CD14-positive monocyte (primary cell): ENCODE measurements at regions not wholly inside any gene's neighbourhood (a gene's known extent, or its start where the extent isn't known, plus 50 kb on each side); places are given as distances from the start of the nearest gene placed in this dataset.

ENCODE experiments used
- DNase-seq, 3 donors: peaks; one replicate each; pipeline ENCODE4 v3.0.0-alpha.2; 2011 to 2022
- H2AFZ ChIP-seq: 2 replicates; pipeline ENCODE4 v1.6.0; 2012; ENCODE audit warnings: mild to moderate bottlenecking, low read depth, low read length, inconsistent platforms; ENCODE audit not compliant: insufficient read depth, poor library complexity, severe bottlenecking
- H3K27ac ChIP-seq, 2 donors: 1 replicate in 1 of 2; 2 replicates in 1 of 2; pipeline ENCODE4 v1.5.1; 2012 to 2013; ENCODE audit warnings: low read length in 2 of 2, control low read depth in 1 of 2, inconsistent platforms in 1 of 2, low read depth in 1 of 2, mild to moderate bottlenecking in 1 of 2
- H3K27me3 ChIP-seq, 2 donors: one replicate each; pipeline versions ENCODE4 v1.6.0 to v1.6.1; 2011 to 2013; ENCODE audit warnings: low read length in 2 of 2; ENCODE audit not compliant: control insufficient read depth in 2 of 2, insufficient read depth in 2 of 2
- H3K36me3 ChIP-seq, 2 donors: replicated peaks in 1 of 2; 1 replicate in 1 of 2; 2 replicates in 1 of 2; pipeline versions ENCODE4 v1.5.1 to v1.6.1; 2012 to 2013; ENCODE audit warnings: low read length in 2 of 2, control low read depth in 1 of 2, inconsistent platforms in 1 of 2, mild to moderate bottlenecking in 1 of 2; ENCODE audit not compliant: insufficient read depth in 2 of 2, control insufficient read depth in 1 of 2
- H3K4me1 ChIP-seq, 2 donors: 1 replicate in 1 of 2; 2 replicates in 1 of 2; pipeline versions ENCODE4 v1.5.1 to v1.6.1; 2012 to 2013; ENCODE audit warnings: low read length in 2 of 2, control low read depth in 1 of 2, inconsistent platforms in 1 of 2, mild to moderate bottlenecking in 1 of 2, moderate library complexity in 1 of 2; ENCODE audit not compliant: insufficient read depth in 2 of 2, control insufficient read depth in 1 of 2
- H3K4me2 ChIP-seq: replicated peaks from 2 replicates; pipeline ENCODE3; 2012; ENCODE audit warnings: low read length, moderate library complexity, mild to moderate bottlenecking; ENCODE audit not compliant: poor library complexity, severe bottlenecking; ENCODE audit errors: extremely low read depth
- H3K4me3 ChIP-seq, 3 experiments: fragments of 200-600 bp in 1 of 3; sonication (generic) in 1 of 3; replicated peaks in 1 of 3; 1 replicate in 2 of 3; 2 replicates in 1 of 3; pipeline ENCODE4 v1.5.1; 2011 to 2013; ENCODE audit warnings: low read length in 3 of 3, mild to moderate bottlenecking in 3 of 3, control low read depth in 2 of 3, low read depth in 2 of 3, inconsistent platforms in 1 of 3, moderate library complexity in 1 of 3
- H3K79me2 ChIP-seq: 2 replicates; pipeline ENCODE4 v1.6.0; 2012; ENCODE audit warnings: mild to moderate bottlenecking, control low read depth, inconsistent platforms, low read length, moderate library complexity; ENCODE audit not compliant: insufficient read depth
- H3K9ac ChIP-seq: 2 replicates; pipeline ENCODE4 v1.6.0; 2017; ENCODE audit warnings: low read length, mild to moderate bottlenecking; ENCODE audit not compliant: insufficient read depth, poor library complexity, severe bottlenecking
- H3K9me3 ChIP-seq, 2 donors: replicated peaks in 1 of 2; 1 replicate in 1 of 2; 2 replicates in 1 of 2; pipeline versions ENCODE4 v1.5.1 to v1.6.1; 2012 to 2013; ENCODE audit warnings: low read length in 2 of 2, control low read depth in 1 of 2; ENCODE audit not compliant: control insufficient read depth in 1 of 2, insufficient read depth in 1 of 2
- H4K20me1 ChIP-seq: 2 replicates; pipeline ENCODE4 v1.6.0; 2012; ENCODE audit warnings: mild to moderate bottlenecking, low read length, control low read depth, moderate library complexity; ENCODE audit not compliant: insufficient read depth
- H3K27ac Mint-ChIP-seq, 7 donors: one replicate each; pipeline ENCODE4 v1.8.0; 2020; ENCODE audit warnings: mild to moderate bottlenecking in 7 of 7, mixed read lengths in 7 of 7, moderate library complexity in 6 of 7, inconsistent platforms in 2 of 7
- H3K27me3 Mint-ChIP-seq, 3 donors: one replicate each; pipeline ENCODE4 v1.8.0; 2021 to 2022; ENCODE audit warnings: low read depth in 3 of 3, mild to moderate bottlenecking in 3 of 3, mixed read lengths in 3 of 3, moderate library complexity in 3 of 3, inconsistent platforms in 1 of 3
- H3K36me3 Mint-ChIP-seq, 2 donors: one replicate each; pipeline ENCODE4 v1.8.0; 2020; ENCODE audit warnings: mixed read lengths in 2 of 2, inconsistent platforms in 1 of 2, mild to moderate bottlenecking in 1 of 2
- H3K4me1 Mint-ChIP-seq: one replicate; pipeline ENCODE4 v1.8.0; 2020; ENCODE audit warnings: mild to moderate bottlenecking, mixed read lengths
- H3K4me3 Mint-ChIP-seq, 2 donors: one replicate each; pipeline ENCODE4 v1.8.0; 2020; ENCODE audit warnings: mild to moderate bottlenecking in 2 of 2, mixed read lengths in 2 of 2, moderate library complexity in 1 of 2
- H3K9me3 Mint-ChIP-seq, 7 donors: one replicate each; pipeline ENCODE4 v1.8.0; 2020 to 2022; ENCODE audit warnings: mixed read lengths in 7 of 7, mild to moderate bottlenecking in 6 of 7, moderate library complexity in 6 of 7, inconsistent platforms in 2 of 7
- CTCF ChIP-seq: fragments of 200-600 bp; IDR thresholded peaks from one replicate; pipeline ENCODE4 v1.8.0; 2022; ENCODE audit warnings: antibody characterized with exemption, mild to moderate bottlenecking
- WGBS: methylation state at CpG from one replicate; pipeline ENCODE4 v1.1.5; 2013; ENCODE audit warnings: missing lambda C conversion rate; ENCODE audit not compliant: insufficient coverage; 5-methylcytosine and 5-hydroxymethylcytosine counted together
- intact Hi-C, 2 donors: fragments of 100-400 bp; cut with micrococcal nuclease; formaldehyde crosslinking; loops; one replicate each; pipeline versions ENCODE4 v1.15.0 to v1.15.1; 2023

DNA sequence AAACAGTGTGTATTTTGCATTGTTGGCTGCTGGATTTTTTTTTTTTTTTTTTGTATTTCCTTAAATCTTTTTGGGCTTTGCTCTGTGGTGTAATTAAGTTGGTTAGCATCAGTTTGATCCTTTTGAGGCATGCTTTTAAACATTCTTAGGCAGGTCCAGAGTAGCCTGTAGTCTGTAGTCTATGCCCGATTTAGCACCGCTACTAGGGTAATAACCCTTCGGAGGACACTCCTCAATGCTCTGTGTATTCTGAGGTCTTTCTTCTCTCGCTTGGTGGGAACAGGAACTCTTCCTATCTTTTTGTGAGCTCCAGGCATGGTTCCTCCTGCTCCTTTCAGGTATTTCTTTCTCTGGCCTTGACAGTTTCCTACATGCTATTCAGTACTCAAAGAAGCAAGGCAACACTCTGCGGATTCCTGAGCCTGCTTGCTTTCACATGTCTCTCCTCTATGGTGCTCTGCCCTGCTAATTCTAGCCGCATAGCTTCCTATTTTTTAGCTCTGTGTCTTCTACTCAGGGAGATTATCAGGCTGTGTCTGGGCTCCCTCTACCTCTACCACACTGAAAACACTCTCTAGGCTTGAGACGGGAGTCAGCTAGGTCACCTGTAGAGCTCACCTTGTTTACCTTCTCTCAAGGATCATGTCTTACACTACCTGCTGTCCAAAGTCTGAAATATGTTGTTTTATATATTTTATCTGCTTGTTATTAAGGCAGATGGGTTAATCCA lies 195.1 kb downstream of the NDFIP2 start:
- Histone ChIP-seq H3K4me3 (no peak overlapping the region), H3K27ac (no peak overlapping the region), H4K20me1 (no peaks in the 10 kb centered on the region), H3K9ac (no peak overlapping the region), H3K9me3 (no peaks in the 10 kb centered on the region), H3K4me1 (no peaks in the 10 kb centered on the region), H2AFZ (no peak overlapping the region), H3K36me3 (no peaks in the 10 kb centered on the region), H3K79me2 (no peaks in the 10 kb centered on the region), H3K27me3 (no peaks in the 10 kb centered on the region), H3K4me2 (no peak overlapping the region)
- no peak for DNase-seq
- Mint-ChIP-seq H3K4me1 (peaks cover 3% of the 10 kb centered on the region), H3K4me3 (no peak overlapping the region), H3K27me3 (peaks cover 0 to 3% (median 2%) of the 10 kb centered on the region in 3 donors), H3K27ac (no peak overlapping the region), H3K9me3 (no peaks in the 10 kb centered on the region), H3K36me3 (no peaks in the 10 kb centered on the region)
- WGBS = 94% methylated on average over 6 of the region's 7 CpGs
- intact Hi-C loops = loop anchor here in 1 of 2 donors (5.0 kb wide), 1 partner anchor 691 kb away; no protein-coding TSS in a partner anchor
- no peak for TF ChIP-seq CTCF

- Histone ChIP-seq H3K4me2 (no peak overlapping the region), H3K9me3 (no peaks in the 10 kb centered on the region), H3K4me1 (no peaks in the 10 kb centered on the region), H3K79me2 (no peaks in the 10 kb centered on the region), H4K20me1 (no peaks in the 10 kb centered on the region), H3K4me3 (no peak overlapping the region), H3K27me3 (no peaks in the 10 kb centered on the region), H2AFZ (no peak overlapping the region), H3K27ac (no peak overlapping the region), H3K36me3 (no peaks in the 10 kb centered on the region), H3K9ac (no peak overlapping the region)
- peaks cover 3% of the 10 kb centered on the region for H3K4me1 Mint-ChIP-seq
- no peak for DNase-seq
- H3K27me3 Mint-ChIP-seq = peaks cover 0 to 3% (median 2%) of the 10 kb centered on the region in 3 donors
- intact Hi-C loops = loop anchor here in 1 of 2 donors (5.0 kb wide), 1 partner anchor 692 kb away; no protein-coding TSS in a partner anchor
- TF ChIP-seq CTCF = no peak
- no peak overlapping the region for H3K4me3 Mint-ChIP-seq
- WGBS = 88% methylated on average over 5 of the region's 5 CpGs
- no peak overlapping the region for H3K27ac Mint-ChIP-seq
- H3K9me3 Mint-ChIP-seq = peaks cover 0 to 2% (median 0%) of the 10 kb centered on the region in 7 donors
- H3K36me3 Mint-ChIP-seq = no peaks in the 10 kb centered on the region
Measured at GRCh38 chr13:79674765-79675515, 194.0 kb downstream of the NDFIP2 start.
